ENCODE measurements at regions not wholly inside any gene's neighbourhood (a gene's known extent, or its start where the extent isn't known, plus 50 kb on each side); places are given as distances from the start of the nearest gene placed in this dataset.

GRCh38 chr3:68033867-68034266 is 379.5 kb upstream of the SUCLG2 start (continued):
- TF ChIP-seq TSHZ2 (CRISPR knock-in tag; IDR thresholded peaks at IDR 0.05), result no peak
- no peak for TF ChIP-seq ARNTL (CRISPR knock-in tag; IDR thresholded peaks at IDR 0.05; ENCODE audit: borderline replicate concordance, low read depth)

- ATAC-seq, result no peak
- TF ChIP-seq ESRRG (CRISPR knock-in tag; IDR thresholded peaks at IDR 0.05), result no peak
- TF ChIP-seq ZNF565 (CRISPR knock-in tag; conservative IDR thresholded peaks at IDR 0.05; ENCODE audit: low read depth), result no peak
- no peak for TF ChIP-seq TSHZ2 (CRISPR knock-in tag; IDR thresholded peaks at IDR 0.05)
- TF ChIP-seq CSDC2 (CRISPR knock-in tag; IDR thresholded peaks at IDR 0.05), result no peak
- no peak for TF ChIP-seq SNAI2 (CRISPR knock-in tag; IDR thresholded peaks at IDR 0.05)
- no peak for TF ChIP-seq GLIS3 (CRISPR knock-in tag; IDR thresholded peaks at IDR 0.05)
- no peak for TF ChIP-seq ARNTL (CRISPR knock-in tag; IDR thresholded peaks at IDR 0.05; ENCODE audit: borderline replicate concordance, low read depth)
- TF ChIP-seq TCF4 (CRISPR knock-in tag; IDR thresholded peaks at IDR 0.05; ENCODE audit: borderline replicate concordance), result no peak
- TF ChIP-seq PATZ1 (CRISPR knock-in tag; IDR thresholded peaks at IDR 0.05; ENCODE audit: borderline replicate concordance), result no peak
- no peak for TF ChIP-seq PPARA (CRISPR knock-in tag; IDR thresholded peaks at IDR 0.05; ENCODE audit: borderline replicate concordance)
- no peak for TF ChIP-seq TOX (CRISPR knock-in tag; IDR thresholded peaks at IDR 0.05; ENCODE audit: borderline replicate concordance)
- no peak for TF ChIP-seq ZFP30 (CRISPR knock-in tag; IDR thresholded peaks at IDR 0.05)
- TF ChIP-seq CSRNP3 (CRISPR knock-in tag; IDR thresholded peaks at IDR 0.05), result no peak
- TF ChIP-seq ISL1 (CRISPR knock-in tag; IDR thresholded peaks at IDR 0.05), result no peak
- TF ChIP-seq BACH2 (CRISPR knock-in tag; IDR thresholded peaks at IDR 0.05; ENCODE audit: borderline replicate concordance), result no peak
- no peak for TF ChIP-seq ZNF8 (CRISPR knock-in tag; IDR thresholded peaks at IDR 0.05)
Measured at GRCh38 chr3:68032209-68032608, 377.8 kb upstream of the SUCLG2 start.

GRCh38 chr3:68025189-68025588 is 370.8 kb upstream of the SUCLG2 start:
- TF ChIP-seq CSDC2 (CRISPR knock-in tag; IDR thresholded peaks at IDR 0.05), result no peak
- no peak for TF ChIP-seq ZFP3 (CRISPR knock-in tag; IDR thresholded peaks at IDR 0.05)
- TF ChIP-seq ZC3H10 (CRISPR knock-in tag; IDR thresholded peaks at IDR 0.05), result no peak
- TF ChIP-seq TSHZ2 (CRISPR knock-in tag; IDR thresholded peaks at IDR 0.05), result no peak
- no peak for TF ChIP-seq GLIS3 (CRISPR knock-in tag; IDR thresholded peaks at IDR 0.05)
- TF ChIP-seq ZFP30 (CRISPR knock-in tag; IDR thresholded peaks at IDR 0.05), result no peak
- TF ChIP-seq POU6F1 (CRISPR knock-in tag; IDR thresholded peaks at IDR 0.05; ENCODE audit: borderline replicate concordance, low read depth), result no peak
- no peak for TF ChIP-seq ISL1 (CRISPR knock-in tag; IDR thresholded peaks at IDR 0.05)
- no peak for TF ChIP-seq ZNF565 (CRISPR knock-in tag; conservative IDR thresholded peaks at IDR 0.05; ENCODE audit: low read depth)
- no peak for TF ChIP-seq OSR1 (CRISPR knock-in tag; IDR thresholded peaks at IDR 0.05)
- no peak for TF ChIP-seq TOX (CRISPR knock-in tag; IDR thresholded peaks at IDR 0.05; ENCODE audit: borderline replicate concordance)
- ATAC-seq, result no peak

Data from SK-N-SH treated with all-trans-retinoic acid at 6 μM for 48 hours (cell line).